HCT116 (cell line): ENCODE measurements at regions not wholly inside any gene's neighbourhood (a gene's known extent, or its start where the extent isn't known, plus 50 kb on each side); places are given as distances from the start of the nearest gene placed in this dataset.

Source experiments
- ATAC-seq: fragments of 200-7000 bp; cut with Tn5 transposase; 2 replicates; pipeline ENCODE4 v1.9.1; 2020; ENCODE audit warnings: mild to moderate bottlenecking, moderate library complexity
- BruUV-seq: library from RNA; stranded (reverse); fragments of 400-500 nt; replicated peaks from 2 replicates; lab custom pipeline; 2021; lab: Mats Ljungman, UMichigan
- CTCF ChIA-PET: fragments of 300-600 bp; sonication (Branson Sonifier 250); formaldehyde crosslinking; loops from one replicate; lab custom pipeline; 2021; ENCODE audit warnings: antibody characterized with exemption; lab: Charles Lee
- POLR2A ChIA-PET: fragments of 300-600, 350-600 bp; sonication (Branson Sonifier 250); formaldehyde crosslinking; loops from one replicate; lab custom pipeline; 2021; ENCODE audit warnings: antibody characterized with exemption; lab: Charles Lee
- RAD21 ChIA-PET, 2 experiments: fragments of 300-600 bp; sonication (Branson Sonifier 250); formaldehyde crosslinking; loops; one replicate each; lab custom pipeline; 2023; ENCODE audit warnings: low total read pairs in 2 of 2; ENCODE audit not compliant: uncharacterized antibody in 2 of 2, unreplicated experiment in 2 of 2, low non-redundant PET in 1 of 2; lab: Charles Lee
- DNase-seq: peaks from one replicate; pipeline ENCODE4 v3.0.0-alpha.2; 2010; ENCODE audit warnings: low read depth, low spot score
- H2AFZ ChIP-seq: fragments of 200-600 bp; shearing (Covaris generic), sonication (generic); 2 replicates; pipeline ENCODE4 v1.6.1; 2017; ENCODE audit warnings: low read depth, mixed run types, mixed read lengths, antibody characterized with exemption, low read length; ENCODE audit not compliant: poor library complexity, severe bottlenecking
- H3K27ac ChIP-seq: 2 replicates; pipeline ENCODE4 v1.5.1; 2012; ENCODE audit warnings: low read depth, low read length
- H3K27me3 ChIP-seq: fragments of 200-600 bp; sonication (generic); 2 replicates; pipeline ENCODE4 v1.6.1; 2016; ENCODE audit warnings: mixed run types, low read length, mixed read lengths; ENCODE audit not compliant: insufficient read depth
- H3K36me3 ChIP-seq, 2 experiments: fragments of 200-500 bp in 1 of 2; fragments of 200-600 bp in 1 of 2; sonication (Bioruptor generic) in 1 of 2; sonication (generic) in 1 of 2; 2 replicates each; pipeline versions ENCODE4 v1.5.1 to v1.6.1; 2014 to 2016; ENCODE audit warnings: low read length in 2 of 2, inconsistent platforms in 1 of 2, mixed read lengths in 1 of 2, mixed run types in 1 of 2; ENCODE audit not compliant: insufficient read depth in 2 of 2, control insufficient read depth in 1 of 2
- H3K4me1 ChIP-seq, 2 experiments: fragments of 200-600 bp in 1 of 2; sonication (generic) in 1 of 2; 2 replicates each; pipeline versions ENCODE4 v1.5.1 to v1.6.1; 2012 to 2017; ENCODE audit warnings: low read length in 2 of 2, inconsistent platforms in 1 of 2, mild to moderate bottlenecking in 1 of 2, mixed read lengths in 1 of 2, mixed run types in 1 of 2, moderate library complexity in 1 of 2; ENCODE audit not compliant: insufficient read depth in 2 of 2, control insufficient read depth in 1 of 2
- H3K4me2 ChIP-seq: fragments of 200-600 bp; sonication (generic); 2 replicates; pipeline ENCODE4 v1.6.1; 2017; ENCODE audit warnings: mixed run types, low read length, mixed read lengths
- H3K4me3 ChIP-seq, 2 experiments: fragments of 200-600 bp in 1 of 2; sonication (generic) in 1 of 2; replicated peaks in 1 of 2; 2 replicates each; pipeline ENCODE4 v1.5.1; 2011 to 2016; ENCODE audit warnings: low read length in 2 of 2, control low read depth in 1 of 2, low read depth in 1 of 2, mild to moderate bottlenecking in 1 of 2, mixed read lengths in 1 of 2, mixed run types in 1 of 2
- H3K79me2 ChIP-seq: fragments of 200-600 bp; sonication (generic); 2 replicates; pipeline ENCODE4 v1.6.1; 2017; ENCODE audit warnings: mild to moderate bottlenecking, mixed run types, low read length, moderate library complexity, mixed read lengths; ENCODE audit not compliant: insufficient read depth
- H3K9ac ChIP-seq: fragments of 200-600 bp; sonication (generic); 2 replicates; pipeline ENCODE4 v1.6.1; 2016; ENCODE audit warnings: low read length, mixed read lengths
- H3K9me2 ChIP-seq: fragments of 200-600 bp; sonication (generic), shearing (Covaris generic); 2 replicates; pipeline ENCODE4 v1.6.1; 2017; ENCODE audit warnings: mixed run types, mild to moderate bottlenecking, moderate library complexity; ENCODE audit not compliant: insufficient read depth
- H3K9me3 ChIP-seq, 2 experiments: fragments of 200-500 bp in 1 of 2; fragments of 200-600 bp in 1 of 2; sonication (Bioruptor generic) in 1 of 2; sonication (generic) in 1 of 2; 2 replicates each; pipeline ENCODE4 v1.6.1; 2014 to 2017; ENCODE audit warnings: low read length in 2 of 2, mixed read lengths in 2 of 2, inconsistent platforms in 1 of 2, low read depth in 1 of 2, mild to moderate bottlenecking in 1 of 2, mixed run types in 1 of 2, moderate library complexity in 1 of 2; ENCODE audit not compliant: control insufficient read depth in 1 of 2, insufficient read depth in 1 of 2
- H4K20me1 ChIP-seq: fragments of 200-600 bp; sonication (generic), shearing (Covaris generic); 2 replicates; pipeline ENCODE4 v1.6.1; 2017; ENCODE audit warnings: mixed run types, mild to moderate bottlenecking, moderate library complexity; ENCODE audit not compliant: insufficient read depth
- CEBPB ChIP-seq: IDR thresholded peaks from 2 replicates; pipeline ENCODE4 v1.6.1; 2012; ENCODE audit warnings: low read depth
- CTCF ChIP-seq, 3 experiments: fragments of 200-600 bp in 1 of 3; sonication (generic) in 1 of 3; IDR thresholded peaks in 2 of 3; conservative IDR thresholded peaks in 1 of 3; 2 replicates each; pipeline ENCODE4 v1.5.1; 2012 to 2017; ENCODE audit warnings: low read depth in 2 of 3, low read length in 2 of 3, antibody characterized with exemption in 1 of 3, borderline replicate concordance in 1 of 3, control low read depth in 1 of 3, mild to moderate bottlenecking in 1 of 3, mixed read lengths in 1 of 3, mixed run types in 1 of 3, moderate library complexity in 1 of 3; ENCODE audit not compliant: insufficient read depth in 1 of 3
- EGR1 ChIP-seq: IDR thresholded peaks from 2 replicates; pipeline ENCODE4 v1.6.1; 2012; ENCODE audit warnings: low read depth
- EZH2 ChIP-seq: fragments of 200-600 bp; sonication (generic); IDR thresholded peaks from 2 replicates; pipeline ENCODE4 v1.6.1; 2017; ENCODE audit warnings: antibody characterized with exemption, mixed run types
- EZH2phosphoT487 ChIP-seq: fragments of 200-600 bp; IDR thresholded peaks from 2 replicates; pipeline ENCODE4 v1.6.1; 2018; ENCODE audit warnings: antibody characterized with exemption, borderline replicate concordance
- FOSL1 ChIP-seq: IDR thresholded peaks from 2 replicates; pipeline ENCODE4 v1.6.1; 2012; ENCODE audit warnings: low read depth
- JUND ChIP-seq: IDR thresholded peaks from 2 replicates; pipeline ENCODE4 v1.6.1; 2012
- MAX ChIP-seq: IDR thresholded peaks from 2 replicates; pipeline ENCODE4 v1.6.1; 2012
- POLR2A ChIP-seq: IDR thresholded peaks from 2 replicates; pipeline ENCODE4 v1.7.0; 2011; ENCODE audit warnings: borderline replicate concordance; ENCODE audit not compliant: insufficient read depth, insufficient read length; ENCODE audit errors: extremely low read depth
- RAD21 ChIP-seq: IDR thresholded peaks from 2 replicates; pipeline ENCODE4 v1.6.1; 2012; ENCODE audit warnings: low read depth, mild to moderate bottlenecking
- REST ChIP-seq: IDR thresholded peaks from 2 replicates; pipeline ENCODE4 v1.6.1; 2012; ENCODE audit warnings: low read depth
- SIN3A ChIP-seq: IDR thresholded peaks from 2 replicates; pipeline ENCODE4 v1.6.1; 2012; ENCODE audit warnings: low read depth
- SRF ChIP-seq: IDR thresholded peaks from 2 replicates; pipeline ENCODE4 v1.6.1; 2012; ENCODE audit warnings: low read depth
- YY1 ChIP-seq: IDR thresholded peaks from 2 replicates; pipeline ENCODE4 v1.6.1; 2011; ENCODE audit warnings: low read length, low read depth, moderate library complexity, mild to moderate bottlenecking; ENCODE audit not compliant: insufficient replicate concordance; ENCODE audit errors: extremely low read depth
- ZBTB33 ChIP-seq: IDR thresholded peaks from 2 replicates; pipeline ENCODE4 v1.6.1; 2011; ENCODE audit warnings: mild to moderate bottlenecking, low read length, moderate library complexity; ENCODE audit not compliant: insufficient replicate concordance; ENCODE audit errors: extremely low read depth
- ZFX ChIP-seq: fragments of 450-650 bp; IDR thresholded peaks from 2 replicates; pipeline ENCODE4 v1.6.1; 2017
- intact Hi-C: fragments of 100-400 bp; cut with micrococcal nuclease; formaldehyde crosslinking; loops from 2 replicates; pipeline ENCODE4 v1.10.0; 2022

GRCh38 chr5:60463179-60463868, 236.6 kb downstream of the DEPDC1B start:
- no peaks in the 10 kb centered on the region for H3K9me3 ChIP-seq
- no TSS peak for BruUV-seq
- H3K27ac ChIP-seq = no peak overlapping the region
- no peak for ATAC-seq
- no peaks in the 10 kb centered on the region for H3K4me1 ChIP-seq
- ChIA-PET RAD21 (no interaction called here), CTCF (no interaction called here), POLR2A (no interaction called here)
- no peaks in the 10 kb centered on the region for H3K36me3 ChIP-seq
- no peaks in the 10 kb centered on the region for H4K20me1 ChIP-seq
- no peak for DNase-seq
- H2AFZ ChIP-seq = no peak overlapping the region
- no peak overlapping the region for H3K4me3 ChIP-seq
- intact Hi-C loops = no loop called here
- H3K9ac ChIP-seq = no peak overlapping the region
- no peaks in the 10 kb centered on the region for H3K79me2 ChIP-seq
- no peaks in the 10 kb centered on the region for H3K9me2 ChIP-seq
- H3K27me3 ChIP-seq = peaks cover 17% of the 10 kb centered on the region
- TF ChIP-seq RAD21 (no peak), SIN3A (no peak), YY1 (no peak), SRF (no peak), CTCF (IDR thresholded peaks at IDR 0.05 in 2 of 3, conservative IDR thresholded peaks at IDR 0.05 in 1 of 3; ENCODE audit: borderline replicate concordance in 1 of 3, insufficient read depth in 1 of 3, low read depth in 2 of 3, low read length in 2 of 3) (no peak), POLR2A (no peak), ZBTB33 (no peak), EZH2phosphoT487 (no peak), CEBPB (no peak), REST (no peak), EZH2 (no peak), JUND (no peak), EGR1 (no peak), MAX (no peak), ZFX (no peak), FOSL1 (no peak)
- TF ChIP-seq, all 23 proteins: peak for 0
- no peak overlapping the region for H3K4me2 ChIP-seq
